ENCODE measurements at regions not wholly inside any gene's neighbourhood (a gene's known extent, or its start where the extent isn't known, plus 50 kb on each side); places are given as distances from the start of the nearest gene placed in this dataset.

DNA sequence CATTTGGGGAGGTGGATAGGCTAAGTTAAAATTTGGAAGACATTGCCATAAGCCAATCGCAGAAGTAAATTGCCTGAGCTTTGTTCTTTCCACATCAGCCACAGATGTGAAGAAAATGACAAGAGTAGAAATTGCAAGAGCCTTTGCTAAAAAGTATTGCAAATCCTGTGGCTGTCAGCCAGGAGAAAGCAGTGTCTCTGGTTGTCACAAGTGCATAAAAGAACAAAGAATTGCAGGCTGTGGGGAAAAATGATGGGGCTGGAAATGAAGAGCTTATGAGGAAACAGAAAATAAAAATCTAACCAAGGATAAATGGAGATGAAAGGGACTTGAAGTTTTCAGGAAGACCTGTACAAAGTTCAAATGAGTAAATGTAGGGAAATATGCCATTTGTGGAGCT is 344.8 kb downstream of the CSNK1G3 start:
- Mint-ChIP-seq H3K4me1 (no peaks in the 10 kb centered on the region), H3K27ac (no peak overlapping the region), H3K9me3 (no peaks in the 10 kb centered on the region), H3K27me3 (no peaks in the 10 kb centered on the region), H3K36me3 (no peaks in the 10 kb centered on the region), H3K4me3 (no peak overlapping the region)
- POLR2A ChIA-PET, result no interaction called here
- DNase-seq, result no peak
- no peak for ATAC-seq (ENCODE audit: low read depth)

DNA sequence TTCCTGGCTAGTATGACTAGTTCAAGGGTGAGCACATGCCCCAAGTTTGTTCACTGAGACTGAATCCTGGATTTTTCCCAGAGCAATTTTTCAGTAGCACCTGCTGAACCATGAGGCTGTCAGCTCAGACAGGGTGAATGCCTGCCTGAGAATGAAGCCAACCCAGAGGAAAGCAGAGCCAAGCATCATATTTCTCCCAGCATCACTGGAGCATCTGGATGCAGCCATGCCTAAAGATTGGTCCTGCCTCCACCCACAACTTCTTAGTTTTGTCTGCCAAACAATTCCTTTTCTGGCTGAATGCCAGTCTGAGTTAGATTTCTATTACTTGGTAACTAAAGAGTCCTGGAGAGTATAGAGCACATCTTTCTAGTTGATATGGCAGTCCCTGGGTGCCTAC is 343.6 kb downstream of the CSNK1G3 start:
- ATAC-seq (ENCODE audit: low read depth) (no peak), DNase-seq (no peak)
- no peaks in the 10 kb centered on the region for H3K36me3 Mint-ChIP-seq
- H3K27me3 Mint-ChIP-seq, result no peaks in the 10 kb centered on the region
- POLR2A ChIA-PET, result no interaction called here
- no peak overlapping the region for H3K27ac Mint-ChIP-seq
- no peak overlapping the region for H3K4me3 Mint-ChIP-seq
- no peaks in the 10 kb centered on the region for H3K4me1 Mint-ChIP-seq
- no peaks in the 10 kb centered on the region for H3K9me3 Mint-ChIP-seq

DNA sequence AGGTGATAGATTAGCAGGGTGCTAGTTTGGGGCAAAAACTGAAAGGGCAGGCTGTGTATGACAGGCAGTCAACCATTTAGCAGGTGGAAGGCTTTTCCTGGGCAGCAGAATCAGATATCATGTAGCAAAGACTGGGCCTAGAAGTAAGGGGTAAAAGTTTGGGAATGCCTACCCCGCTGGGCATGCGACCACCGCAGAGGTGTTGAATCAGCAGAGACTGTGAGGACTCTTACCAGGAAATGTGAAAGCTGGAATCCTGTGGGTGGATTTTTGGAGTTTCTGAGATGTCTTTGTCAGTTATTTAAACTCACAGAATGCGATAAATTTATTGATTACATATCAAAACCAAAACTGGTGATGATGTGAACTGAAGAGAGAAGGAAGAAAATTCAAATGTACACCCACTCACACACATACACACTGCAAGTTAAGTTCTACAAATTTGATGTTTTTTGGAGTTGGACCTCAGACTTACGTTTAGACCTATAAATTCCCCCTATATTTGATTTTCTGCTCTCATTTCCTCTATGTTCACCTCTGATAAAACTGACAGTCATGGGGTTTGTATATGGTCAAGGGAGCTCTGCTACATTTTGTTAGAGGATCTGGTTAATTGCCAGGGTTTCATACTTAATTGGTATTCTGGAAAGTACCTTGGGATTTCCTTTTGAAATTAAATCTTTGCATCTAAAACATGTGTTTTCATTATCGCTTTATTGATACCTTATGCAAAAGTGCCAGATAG is 333.6 kb downstream of the CSNK1G3 start:
- H3K27ac Mint-ChIP-seq, result no peak overlapping the region
- peaks cover 1% of the 10 kb centered on the region for H3K9me3 Mint-ChIP-seq
- H3K4me3 Mint-ChIP-seq, result no peak overlapping the region
- ATAC-seq (ENCODE audit: low read depth) (no peak), DNase-seq (no peak)
- H3K27me3 Mint-ChIP-seq, result no peaks in the 10 kb centered on the region
- no peaks in the 10 kb centered on the region for H3K4me1 Mint-ChIP-seq
- POLR2A ChIA-PET, result no interaction called here
- no peaks in the 10 kb centered on the region for H3K36me3 Mint-ChIP-seq

DNA sequence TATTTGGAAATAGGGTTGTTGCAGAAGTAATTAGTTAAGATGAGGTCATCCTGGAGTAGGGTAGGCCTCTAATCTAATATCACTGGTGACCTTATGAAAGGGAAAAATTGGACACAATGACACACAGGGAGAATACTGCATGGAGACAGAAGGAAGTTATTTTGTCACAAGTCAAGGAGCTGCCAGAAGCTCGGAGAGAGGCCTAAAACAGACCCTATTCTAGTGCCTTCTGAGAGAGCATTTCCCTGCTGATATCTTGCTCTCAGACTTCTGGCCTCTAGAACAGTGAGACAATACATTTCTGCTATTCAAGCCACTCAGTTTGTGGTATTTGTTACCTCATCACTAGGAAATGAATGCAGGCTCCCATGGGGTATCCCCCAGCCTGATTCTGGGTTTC is 332.9 kb downstream of the CSNK1G3 start:
- POLR2A ChIA-PET, result no interaction called here
- Mint-ChIP-seq H3K27ac (no peak overlapping the region), H3K4me1 (no peaks in the 10 kb centered on the region), H3K27me3 (no peaks in the 10 kb centered on the region), H3K4me3 (no peak overlapping the region), H3K9me3 (peaks cover 1% of the 10 kb centered on the region), H3K36me3 (no peaks in the 10 kb centered on the region)
- ATAC-seq (ENCODE audit: low read depth) (no peak), DNase-seq (no peak)

DNA sequence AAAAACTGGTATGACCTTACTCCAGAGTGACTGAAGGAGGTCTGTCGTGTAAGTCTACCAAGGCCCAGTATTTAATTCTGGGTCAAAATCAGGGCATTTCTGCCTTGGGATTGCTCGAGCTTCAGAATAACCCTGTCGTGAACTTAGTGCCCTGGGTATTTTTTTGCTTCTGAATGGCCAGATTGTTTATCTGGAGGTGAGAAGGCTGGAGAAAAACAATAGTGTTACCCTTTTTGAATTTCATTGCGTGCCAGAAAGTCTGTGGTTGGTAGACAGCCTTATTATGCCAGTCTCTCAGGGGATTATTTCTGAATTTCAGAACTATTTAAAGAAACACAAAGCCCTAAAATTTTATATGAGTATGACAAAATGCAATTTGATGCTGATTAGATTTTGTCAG is 323.4 kb downstream of the CSNK1G3 start:
- Mint-ChIP-seq H3K36me3 (no peaks in the 10 kb centered on the region), H3K27ac (no peak overlapping the region), H3K9me3 (peaks cover 2% of the 10 kb centered on the region), H3K27me3 (no peaks in the 10 kb centered on the region), H3K4me3 (no peak overlapping the region), H3K4me1 (no peaks in the 10 kb centered on the region)
- DNase-seq (no peak), ATAC-seq (ENCODE audit: low read depth) (no peak)
- POLR2A ChIA-PET, result no interaction called here

DNA sequence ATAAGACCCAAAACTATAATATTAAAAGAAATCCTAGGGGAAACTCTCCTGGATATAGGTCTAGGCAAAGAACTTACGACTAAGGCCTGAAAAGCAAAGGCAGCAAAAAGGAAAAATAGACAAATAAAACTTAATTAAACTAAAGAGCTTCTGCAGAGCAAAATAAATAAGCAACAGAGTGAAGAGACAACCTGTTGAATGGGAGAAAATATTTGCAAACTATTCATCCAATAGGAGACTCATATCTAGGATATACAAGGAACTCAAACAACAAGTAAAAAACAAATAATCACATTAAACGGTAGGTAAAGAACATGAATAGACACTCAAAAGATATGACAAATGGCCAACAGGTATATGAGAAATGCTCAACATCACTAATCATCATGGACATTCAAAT is 318.6 kb downstream of the CSNK1G3 start:
- Mint-ChIP-seq H3K4me3 (no peak overlapping the region), H3K36me3 (no peaks in the 10 kb centered on the region), H3K9me3 (peaks cover 4% of the 10 kb centered on the region), H3K4me1 (no peaks in the 10 kb centered on the region), H3K27me3 (no peaks in the 10 kb centered on the region), H3K27ac (no peak overlapping the region)
- ATAC-seq (ENCODE audit: low read depth), result no peak
- POLR2A ChIA-PET, result no interaction called here
- DNase-seq, result no peak

DNA sequence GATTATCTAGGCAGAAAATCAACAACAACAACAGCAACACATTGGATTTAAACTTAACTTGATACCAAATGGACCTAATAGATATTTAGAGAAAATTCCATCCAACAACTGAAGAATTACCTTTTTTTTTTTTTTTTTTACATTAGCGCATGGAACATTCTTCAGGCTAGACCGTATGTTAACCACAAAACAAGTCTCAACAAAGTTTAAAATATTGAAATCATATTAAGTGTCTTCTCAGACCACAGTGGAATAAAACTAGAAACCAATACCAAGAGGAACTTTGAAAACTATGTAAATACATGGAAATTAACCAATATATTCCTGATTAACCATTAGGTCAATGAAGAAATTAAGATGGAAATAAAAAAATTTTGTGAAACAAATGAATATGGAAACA is 315.8 kb downstream of the CSNK1G3 start:
- peaks cover 4% of the 10 kb centered on the region for H3K9me3 Mint-ChIP-seq
- H3K4me1 Mint-ChIP-seq, result no peaks in the 10 kb centered on the region
- H3K4me3 Mint-ChIP-seq, result no peak overlapping the region
- POLR2A ChIA-PET, result no interaction called here
- DNase-seq (no peak), ATAC-seq (ENCODE audit: low read depth) (no peak)
- no peak overlapping the region for H3K27ac Mint-ChIP-seq
- no peaks in the 10 kb centered on the region for H3K36me3 Mint-ChIP-seq
- no peaks in the 10 kb centered on the region for H3K27me3 Mint-ChIP-seq

DNA sequence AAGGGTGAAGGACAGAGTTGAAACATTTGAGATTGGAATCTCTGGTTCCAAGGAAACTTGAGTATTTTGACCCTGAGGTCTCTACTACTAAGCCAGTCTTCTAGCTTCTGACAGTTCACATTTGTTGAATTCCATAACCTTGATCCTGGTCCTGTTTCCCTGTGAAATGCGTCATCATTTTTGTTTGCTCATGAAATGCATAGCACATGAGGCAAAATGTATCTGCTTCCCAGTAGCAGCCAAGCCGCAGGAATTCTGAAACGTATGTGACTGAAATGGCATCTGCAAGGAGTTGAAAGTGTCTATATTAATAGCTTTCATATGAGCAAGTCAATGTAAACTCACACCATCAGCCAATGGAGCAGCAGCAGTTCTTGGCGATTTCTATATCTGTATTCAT is 307.9 kb downstream of the CSNK1G3 start:
- no peak overlapping the region for H3K4me3 Mint-ChIP-seq
- H3K9me3 Mint-ChIP-seq, result no peaks in the 10 kb centered on the region
- no peak for DNase-seq
- H3K4me1 Mint-ChIP-seq, result no peaks in the 10 kb centered on the region
- POLR2A ChIA-PET, result no interaction called here
- H3K36me3 Mint-ChIP-seq, result no peaks in the 10 kb centered on the region
- no peaks in the 10 kb centered on the region for H3K27me3 Mint-ChIP-seq
- ATAC-seq (ENCODE audit: low read depth), result no peak
- H3K27ac Mint-ChIP-seq, result no peak overlapping the region

DNA sequence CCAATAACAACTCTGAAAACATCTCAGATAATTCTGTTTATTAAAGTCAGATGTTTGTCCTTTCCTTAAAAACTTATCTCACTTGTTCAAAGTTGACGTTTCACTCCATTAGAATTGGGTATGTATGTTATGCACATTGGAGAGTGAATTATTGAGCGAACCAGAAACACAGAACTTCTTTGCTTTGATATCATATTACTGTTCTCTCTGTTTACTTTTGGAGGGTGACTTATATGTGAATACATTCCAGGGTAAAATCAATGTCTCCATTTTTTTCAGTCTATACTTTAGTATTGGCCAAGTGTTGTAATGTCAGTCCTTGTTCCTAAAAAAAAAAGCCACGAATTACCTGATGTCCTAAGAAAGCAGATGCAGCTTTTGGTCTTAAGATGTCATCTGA is 307.4 kb downstream of the CSNK1G3 start:
- DNase-seq, result no peak
- POLR2A ChIA-PET, result no interaction called here
- Mint-ChIP-seq H3K27me3 (no peaks in the 10 kb centered on the region), H3K9me3 (no peaks in the 10 kb centered on the region), H3K4me3 (no peak overlapping the region), H3K36me3 (no peaks in the 10 kb centered on the region), H3K4me1 (no peaks in the 10 kb centered on the region), H3K27ac (no peak overlapping the region)
- no peak for ATAC-seq (ENCODE audit: low read depth)

DNA sequence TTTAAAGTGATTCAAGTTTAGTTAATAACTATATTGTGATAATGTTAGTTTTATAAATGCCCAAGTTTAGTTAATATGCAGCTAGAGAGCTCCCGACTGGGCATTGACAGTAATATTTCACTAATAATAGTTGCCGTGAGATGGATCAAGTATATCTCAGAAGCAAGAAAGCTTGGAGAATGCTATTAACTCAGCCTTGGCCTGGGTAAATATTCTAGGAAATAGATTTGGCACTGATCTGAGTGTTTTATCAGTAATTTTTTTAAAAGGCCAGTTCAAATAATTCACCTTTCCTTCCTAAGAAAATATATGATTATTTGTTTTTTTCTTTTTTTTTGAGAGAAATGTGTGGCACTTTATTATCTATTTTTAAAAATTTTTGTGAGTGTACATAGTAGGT is 305.3 kb downstream of the CSNK1G3 start:
- Mint-ChIP-seq H3K27me3 (no peaks in the 10 kb centered on the region), H3K4me1 (no peaks in the 10 kb centered on the region), H3K4me3 (no peak overlapping the region), H3K9me3 (no peaks in the 10 kb centered on the region), H3K36me3 (no peaks in the 10 kb centered on the region), H3K27ac (no peak overlapping the region)
- no peak for ATAC-seq (ENCODE audit: low read depth)
- no peak for DNase-seq
- POLR2A ChIA-PET, result no interaction called here

DNA sequence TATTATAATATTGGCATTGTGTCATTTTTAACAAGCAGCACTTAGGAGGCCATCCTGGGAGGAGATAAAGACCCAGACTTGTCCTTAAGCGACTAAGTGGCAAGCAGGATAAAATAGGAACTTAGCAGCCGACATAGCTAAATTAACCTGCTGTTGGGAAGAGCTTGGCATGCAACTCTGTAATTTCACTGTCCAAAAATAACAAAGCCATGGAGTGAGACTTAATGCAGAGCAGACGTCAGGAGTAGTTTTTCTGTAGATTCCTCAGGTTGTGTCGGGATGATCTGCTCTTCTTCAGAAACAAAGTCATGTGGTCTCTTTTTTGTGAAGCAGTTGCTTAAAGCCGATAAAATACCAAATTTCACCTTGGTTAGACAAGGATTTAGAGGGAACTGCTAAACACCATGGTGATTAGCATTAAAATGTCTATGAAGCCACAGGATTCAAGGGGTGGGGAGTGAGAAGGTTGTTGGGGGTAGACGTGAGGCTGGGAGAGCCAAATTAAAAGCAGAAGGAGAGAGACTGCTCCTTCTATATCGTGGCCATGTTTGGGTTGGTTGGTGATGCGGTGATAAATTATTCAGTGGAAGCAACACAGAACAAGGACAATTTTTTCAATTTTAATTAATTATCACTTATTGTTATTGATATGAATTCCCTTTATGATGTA is 303.0 kb downstream of the CSNK1G3 start:
- H3K36me3 Mint-ChIP-seq, result no peaks in the 10 kb centered on the region
- ATAC-seq (ENCODE audit: low read depth) (no peak), DNase-seq (no peak)
- H3K4me3 Mint-ChIP-seq, result no peak overlapping the region
- no peak overlapping the region for H3K27ac Mint-ChIP-seq
- H3K9me3 Mint-ChIP-seq, result no peaks in the 10 kb centered on the region
- no peaks in the 10 kb centered on the region for H3K27me3 Mint-ChIP-seq
- POLR2A ChIA-PET, result no interaction called here
- no peaks in the 10 kb centered on the region for H3K4me1 Mint-ChIP-seq

DNA sequence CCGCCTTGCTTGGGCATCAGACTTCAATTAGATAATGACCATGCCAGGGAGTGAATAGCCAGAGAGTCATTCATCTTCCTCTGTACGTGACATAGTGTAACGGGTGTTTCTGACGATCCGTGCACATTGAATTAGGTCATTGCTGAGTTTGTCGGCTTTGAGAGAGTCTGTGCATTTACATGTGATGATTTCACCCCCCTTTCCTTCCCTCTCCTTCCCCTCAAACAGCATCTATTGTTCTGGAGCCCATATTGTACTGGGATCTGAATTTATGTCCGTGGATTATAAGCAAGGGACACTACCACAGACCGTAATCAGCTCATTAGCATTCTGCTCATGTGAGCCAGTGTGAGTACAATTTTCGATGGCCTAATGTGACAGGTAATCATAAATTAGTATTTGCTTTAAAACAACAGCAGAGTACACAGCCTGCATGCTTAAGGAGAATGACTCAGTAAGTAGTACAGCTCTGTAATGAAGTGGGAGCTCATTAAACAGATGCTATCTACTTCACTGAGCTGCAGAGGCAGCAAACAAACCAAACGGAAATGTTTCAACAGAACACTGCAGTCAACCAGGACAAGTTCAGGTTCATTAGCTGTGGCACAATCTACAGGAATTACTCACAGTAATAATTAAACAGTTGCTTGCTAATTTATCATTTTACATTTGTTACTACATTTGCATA is 302.1 kb downstream of the CSNK1G3 start:
- POLR2A ChIA-PET, result no interaction called here
- Mint-ChIP-seq H3K36me3 (no peaks in the 10 kb centered on the region), H3K4me3 (no peak overlapping the region), H3K4me1 (no peaks in the 10 kb centered on the region), H3K27ac (no peak overlapping the region), H3K27me3 (no peaks in the 10 kb centered on the region), H3K9me3 (no peaks in the 10 kb centered on the region)
- DNase-seq, result no peak
- ATAC-seq (ENCODE audit: low read depth), result no peak

DNA sequence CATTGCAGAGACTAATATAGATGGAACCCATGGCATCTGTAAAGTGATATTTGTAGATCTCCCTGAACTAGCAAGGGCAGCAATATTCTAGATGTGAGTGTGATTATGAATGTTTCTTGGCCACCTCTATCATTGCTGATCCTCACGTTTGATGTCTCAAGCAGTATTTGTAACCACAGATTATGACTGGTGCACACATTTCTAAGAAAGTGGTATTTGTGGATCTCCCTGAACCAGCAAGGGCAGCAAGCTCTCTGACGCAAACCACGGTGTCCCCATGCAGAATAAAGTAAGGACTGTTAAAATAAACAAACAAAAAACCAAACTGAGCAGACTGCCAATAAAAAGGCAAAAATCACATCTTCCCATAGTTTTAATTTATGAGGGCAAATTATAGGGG is 301.3 kb downstream of the CSNK1G3 start:
- Mint-ChIP-seq H3K4me3 (no peak overlapping the region), H3K36me3 (no peaks in the 10 kb centered on the region), H3K9me3 (no peaks in the 10 kb centered on the region), H3K27me3 (no peaks in the 10 kb centered on the region), H3K27ac (no peak overlapping the region), H3K4me1 (no peaks in the 10 kb centered on the region)
- ATAC-seq (ENCODE audit: low read depth) (no peak), DNase-seq (no peak)
- POLR2A ChIA-PET, result no interaction called here

DNA sequence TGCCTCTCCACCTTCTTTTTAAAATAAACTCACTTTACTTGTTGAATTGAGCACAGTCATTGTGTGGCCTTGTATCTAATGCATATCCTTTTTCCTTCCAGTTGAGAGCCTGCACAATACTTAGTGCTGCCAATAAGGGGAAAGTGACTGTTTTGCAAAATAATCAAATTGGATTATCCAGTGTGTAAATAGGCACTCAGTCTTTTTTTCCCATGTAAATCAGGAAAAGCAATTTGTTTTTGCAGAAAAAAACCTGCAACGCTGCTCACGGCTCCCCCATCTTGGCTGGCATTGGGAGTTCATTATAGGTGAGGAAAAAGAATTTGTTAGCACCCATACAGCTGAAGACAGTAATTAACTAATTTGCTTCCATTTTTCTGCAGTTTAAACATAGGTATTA is 299.9 kb downstream of the CSNK1G3 start:
- no peaks in the 10 kb centered on the region for H3K4me1 Mint-ChIP-seq
- H3K27ac Mint-ChIP-seq, result no peak overlapping the region
- H3K27me3 Mint-ChIP-seq, result no peaks in the 10 kb centered on the region
- DNase-seq, result no peak
- H3K9me3 Mint-ChIP-seq, result no peaks in the 10 kb centered on the region
- no peak overlapping the region for H3K4me3 Mint-ChIP-seq
- no peak for ATAC-seq (ENCODE audit: low read depth)
- no peaks in the 10 kb centered on the region for H3K36me3 Mint-ChIP-seq
- POLR2A ChIA-PET, result no interaction called here

Data from activated naive CD8-positive, alpha-beta T cell treated with anti-CD3 and anti-CD28 coated beads, Interleukin-2, amount 10 ng/mL, durations not matched to agents 7 days and 5 days (primary cell).